SK-N-SH treated with all-trans-retinoic acid at 6 μM for 48 hours (cell line): ENCODE measurements at regions not wholly inside any gene's neighbourhood (a gene's known extent, or its start where the extent isn't known, plus 50 kb on each side); places are given as distances from the start of the nearest gene placed in this dataset.

Experiments used
- ESRRG ChIP-seq: fragments of 250-450 bp; sonication (Bioruptor Pico); IDR thresholded peaks from 2 replicates; pipeline ENCODE4 v1.6.1; 2021; ENCODE audit warnings: mild to moderate bottlenecking
- OSR1 ChIP-seq: fragments of 250-450 bp; sonication (Bioruptor Pico); IDR thresholded peaks from 2 replicates; pipeline ENCODE4 v1.8.0; 2022; ENCODE audit warnings: moderate library complexity, mild to moderate bottlenecking, inconsistent platforms
- PPARA ChIP-seq: fragments of 250-450 bp; sonication (Bioruptor Pico); IDR thresholded peaks from 2 replicates; pipeline ENCODE4 v1.5.0; 2020; ENCODE audit warnings: mild to moderate bottlenecking, borderline replicate concordance
- ZFP30 ChIP-seq: fragments of 450-650 bp; formaldehyde crosslinking; IDR thresholded peaks from 2 replicates; pipeline ENCODE4 v1.5.0; 2022; ENCODE audit warnings: mild to moderate bottlenecking, moderate library complexity

DNA sequence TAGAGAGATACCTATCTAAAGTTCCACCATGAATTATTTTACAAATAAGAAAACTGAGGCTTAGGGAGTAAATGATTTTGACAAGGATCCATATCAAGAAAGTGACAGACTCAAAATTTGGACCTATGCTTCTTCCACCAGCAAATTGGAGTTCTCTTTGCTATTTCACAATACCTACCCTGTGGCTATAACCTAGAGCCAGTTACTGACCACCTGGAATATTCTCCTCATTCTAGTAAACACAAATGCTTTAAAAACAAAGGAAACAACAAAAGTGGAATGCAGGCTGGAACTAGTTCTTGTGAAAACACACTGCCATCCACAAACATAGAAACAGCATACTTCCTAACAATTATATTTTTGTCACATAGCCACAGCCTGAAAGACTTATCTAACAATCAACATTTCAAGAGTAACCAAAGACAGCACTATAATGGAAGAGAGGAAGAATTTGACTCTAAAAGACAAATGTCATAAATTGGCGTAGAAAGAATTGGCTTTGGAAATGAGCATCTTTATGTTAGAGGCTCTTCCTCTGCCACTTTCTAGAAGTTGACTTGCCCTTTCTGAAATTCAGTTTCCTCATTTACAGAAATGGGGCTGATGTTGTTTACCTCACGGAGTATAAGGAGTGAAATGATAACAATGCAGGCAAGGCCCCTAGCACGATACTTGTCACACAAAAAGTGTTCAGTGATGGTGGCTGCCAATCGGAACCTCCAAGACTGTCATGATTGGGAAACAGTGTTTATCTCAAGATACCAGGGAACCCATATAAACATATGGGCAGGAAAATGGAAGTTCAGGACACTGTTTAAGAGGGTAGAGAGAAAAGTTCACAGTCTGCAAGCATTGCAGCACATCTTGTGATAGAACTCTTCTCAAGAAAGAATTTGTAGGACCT, 138.6 kb upstream of the LGR5 start:
- TF ChIP-seq ZFP30 (CRISPR knock-in tag) (no peak), PPARA (CRISPR knock-in tag) (no peak), ESRRG (CRISPR knock-in tag) (no peak), OSR1 (CRISPR knock-in tag) (no peak)
